ENCODE measurements at regions not wholly inside any gene's neighbourhood (a gene's known extent, or its start where the extent isn't known, plus 50 kb on each side); places are given as distances from the start of the nearest gene placed in this dataset.

- no peak for ATAC-seq
- TF ChIP-seq ZC3H10 (CRISPR knock-in tag; IDR thresholded peaks at IDR 0.05) = no peak
- TF ChIP-seq, protein P1, sequence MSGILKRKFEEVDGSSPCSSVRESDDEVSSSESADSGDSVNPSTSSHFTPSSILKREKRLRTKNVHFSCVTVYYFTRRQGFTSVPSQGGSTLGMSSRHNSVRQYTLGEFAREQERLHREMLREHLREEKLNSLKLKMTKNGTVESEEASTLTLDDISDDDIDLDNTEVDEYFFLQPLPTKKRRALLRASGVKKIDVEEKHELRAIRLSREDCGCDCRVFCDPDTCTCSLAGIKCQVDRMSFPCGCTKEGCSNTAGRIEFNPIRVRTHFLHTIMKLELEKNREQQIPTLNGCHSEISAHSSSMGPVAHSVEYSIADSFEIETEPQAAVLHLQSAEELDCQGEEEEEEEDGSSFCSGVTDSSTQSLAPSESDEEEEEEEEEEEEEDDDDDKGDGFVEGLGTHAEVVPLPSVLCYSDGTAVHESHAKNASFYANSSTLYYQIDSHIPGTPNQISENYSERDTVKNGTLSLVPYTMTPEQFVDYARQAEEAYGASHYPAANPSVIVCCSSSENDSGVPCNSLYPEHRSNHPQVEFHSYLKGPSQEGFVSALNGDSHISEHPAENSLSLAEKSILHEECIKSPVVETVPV (CRISPR knock-in tag; IDR thresholded peaks at IDR 0.05) = no peak
- TF ChIP-seq TSHZ2 (CRISPR knock-in tag; IDR thresholded peaks at IDR 0.05) = no peak
- TF ChIP-seq, protein P2, sequence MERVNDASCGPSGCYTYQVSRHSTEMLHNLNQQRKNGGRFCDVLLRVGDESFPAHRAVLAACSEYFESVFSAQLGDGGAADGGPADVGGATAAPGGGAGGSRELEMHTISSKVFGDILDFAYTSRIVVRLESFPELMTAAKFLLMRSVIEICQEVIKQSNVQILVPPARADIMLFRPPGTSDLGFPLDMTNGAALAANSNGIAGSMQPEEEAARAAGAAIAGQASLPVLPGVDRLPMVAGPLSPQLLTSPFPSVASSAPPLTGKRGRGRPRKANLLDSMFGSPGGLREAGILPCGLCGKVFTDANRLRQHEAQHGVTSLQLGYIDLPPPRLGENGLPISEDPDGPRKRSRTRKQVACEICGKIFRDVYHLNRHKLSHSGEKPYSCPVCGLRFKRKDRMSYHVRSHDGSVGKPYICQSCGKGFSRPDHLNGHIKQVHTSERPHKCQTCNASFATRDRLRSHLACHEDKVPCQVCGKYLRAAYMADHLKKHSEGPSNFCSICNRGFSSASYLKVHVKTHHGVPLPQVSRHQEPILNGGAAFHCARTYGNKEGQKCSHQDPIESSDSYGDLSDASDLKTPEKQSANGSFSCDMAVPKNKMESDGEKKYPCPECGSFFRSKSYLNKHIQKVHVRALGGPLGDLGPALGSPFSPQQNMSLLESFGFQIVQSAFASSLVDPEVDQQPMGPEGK (CRISPR knock-in tag; IDR thresholded peaks at IDR 0.05; ENCODE audit: borderline replicate concordance) = no peak
- no peak for TF ChIP-seq RARB (CRISPR knock-in tag; IDR thresholded peaks at IDR 0.05)
- no peak for TF ChIP-seq PPARA (CRISPR knock-in tag; IDR thresholded peaks at IDR 0.05; ENCODE audit: borderline replicate concordance)
- TF ChIP-seq ESRRG (CRISPR knock-in tag; IDR thresholded peaks at IDR 0.05) = no peak
- no peak for TF ChIP-seq POU6F1 (CRISPR knock-in tag; IDR thresholded peaks at IDR 0.05; ENCODE audit: borderline replicate concordance, low read depth)
- TF ChIP-seq CREB5 (CRISPR knock-in tag; IDR thresholded peaks at IDR 0.05; ENCODE audit: low read depth) = no peak
- TF ChIP-seq TCF4 (CRISPR knock-in tag; IDR thresholded peaks at IDR 0.05; ENCODE audit: borderline replicate concordance) = no peak
- no peak for TF ChIP-seq ZFP30 (CRISPR knock-in tag; IDR thresholded peaks at IDR 0.05)
- no peak for TF ChIP-seq ZNF8 (CRISPR knock-in tag; IDR thresholded peaks at IDR 0.05)
- TF ChIP-seq OSR1 (CRISPR knock-in tag; IDR thresholded peaks at IDR 0.05) = no peak
- TF ChIP-seq ZNF70 (CRISPR knock-in tag; IDR thresholded peaks at IDR 0.05) = no peak
- no peak for TF ChIP-seq TOX (CRISPR knock-in tag; IDR thresholded peaks at IDR 0.05; ENCODE audit: borderline replicate concordance)
- no peak for TF ChIP-seq ARNTL (CRISPR knock-in tag; IDR thresholded peaks at IDR 0.05; ENCODE audit: borderline replicate concordance, low read depth)
- TF ChIP-seq CSDC2 (CRISPR knock-in tag; IDR thresholded peaks at IDR 0.05) = no peak
- TF ChIP-seq GLIS3 (CRISPR knock-in tag; IDR thresholded peaks at IDR 0.05) = no peak
- no peak for TF ChIP-seq ZFP3 (CRISPR knock-in tag; IDR thresholded peaks at IDR 0.05)
- no peak for TF ChIP-seq SNAI2 (CRISPR knock-in tag; IDR thresholded peaks at IDR 0.05)
Observed at GRCh38 chr3:5673521-5673920, 486.0 kb downstream of the EDEM1 start.

DNA sequence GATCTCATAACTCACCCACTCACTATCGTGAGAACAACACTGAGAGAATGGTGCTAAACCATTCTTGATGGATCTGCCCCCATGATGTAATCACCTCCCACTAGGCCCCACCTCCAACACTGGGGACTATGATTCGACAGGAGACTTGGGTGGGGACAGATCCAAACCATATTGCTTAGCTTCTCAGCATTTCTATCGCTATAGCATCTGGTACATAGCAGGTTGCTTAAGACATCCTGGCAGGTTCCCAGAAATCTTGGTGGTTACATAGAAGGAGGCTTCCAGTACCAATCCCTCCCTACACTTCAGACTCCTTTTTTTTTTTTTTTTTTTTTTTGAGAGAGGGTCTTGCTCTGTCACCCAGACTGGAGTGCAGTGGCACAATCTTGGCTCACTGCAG, 487.8 kb downstream of the EDEM1 start:
- no peak for ATAC-seq
- TF ChIP-seq, protein P2 (CRISPR knock-in tag; IDR thresholded peaks at IDR 0.05; ENCODE audit: borderline replicate concordance) = no peak
- TF ChIP-seq SNAI2 (CRISPR knock-in tag; IDR thresholded peaks at IDR 0.05) (no peak), CREB5 (CRISPR knock-in tag; IDR thresholded peaks at IDR 0.05; ENCODE audit: low read depth) (no peak), ZNF8 (CRISPR knock-in tag; IDR thresholded peaks at IDR 0.05) (no peak), BACH2 (CRISPR knock-in tag; IDR thresholded peaks at IDR 0.05; ENCODE audit: borderline replicate concordance) (no peak)
